ENCODE measurements at regions not wholly inside any gene's neighbourhood (a gene's known extent, or its start where the extent isn't known, plus 50 kb on each side); places are given as distances from the start of the nearest gene placed in this dataset.

GRCh38 chr2:10980886-10981425 is 69.2 kb downstream of the KCNF1 start:
- WGBS, 2 experiments (ENCODE audit: extremely low coverage in 2 of 2, insufficient read length in 1 of 2), result 97% methylated on average over 5 of the region's 7 CpGs; no CpG with 5 or more reads in 1 of the 2 experiments
- no peak overlapping the region for H2AK5ac ChIP-seq (ENCODE audit: low read depth, low read length)
- H2AK9ac ChIP-seq (replicated peaks; ENCODE audit: low read depth, low read length, poor library complexity), result no peak overlapping the region
- intact Hi-C loops (cut with micrococcal nuclease), result no loop called here
- no peak overlapping the region for H2BK20ac ChIP-seq (ENCODE audit: low read depth, low read length)
- DNase-seq (no peak), ATAC-seq (ENCODE audit: low read depth) (no peak)
- no peaks in the 10 kb centered on the region for H3K36me3 ChIP-seq (ENCODE audit: control insufficient read depth, insufficient read depth, low read length)
- no peak overlapping the region for H2BK120ac ChIP-seq (ENCODE audit: low read depth, low read length)
- H2AFZ ChIP-seq (replicated peaks; ENCODE audit: low read length, poor library complexity), result no peak overlapping the region
- H3K4me2 ChIP-seq (ENCODE audit: low read depth, low read length), result no peak overlapping the region
- H4K5ac ChIP-seq (ENCODE audit: low read depth, low read length), result no peak overlapping the region
- H2BK5ac ChIP-seq (ENCODE audit: low read depth, low read length, poor library complexity, severe bottlenecking), result no peak overlapping the region
- H3K9ac ChIP-seq (ENCODE audit: low read depth, low read length), result no peak overlapping the region
- H2BK15ac ChIP-seq (ENCODE audit: low read depth, low read length), result no peak overlapping the region
- dilution Hi-C loops (cut with HindIII; ENCODE audit: low sequenced_read_pairs, unreplicated experiment), result no loop called here
- H3K27ac ChIP-seq (ENCODE audit: insufficient read depth, low read length), result no peak overlapping the region
- no peak overlapping the region for H4K8ac ChIP-seq (ENCODE audit: low read depth in 2 of 2, low read length in 2 of 2)
- peaks cover 6% of the 10 kb centered on the region; the same call in 1 of the 2 replicates for H3K9me1 ChIP-seq (ENCODE audit: insufficient read depth, low read length)
- H3K4me3 ChIP-seq (ENCODE audit: insufficient read depth, low read depth, low read length), result no peak overlapping the region
- H3K79me1 ChIP-seq (ENCODE audit: low read depth in 1 of 2, low read length in 2 of 2), result no peaks in the 10 kb centered on the region
- H3K27me3 ChIP-seq (ENCODE audit: control insufficient read depth, insufficient read depth, low read length), result no peaks in the 10 kb centered on the region; the same call in 1 of the 2 replicates
- H3K14ac ChIP-seq (replicated peaks; ENCODE audit: low read depth, low read length), result no peak overlapping the region
- peaks cover 9% of the 10 kb centered on the region; the same call in 1 of the 2 replicates for H3K4me1 ChIP-seq (ENCODE audit: control insufficient read depth, insufficient read depth, low read length)
- H4K91ac ChIP-seq (ENCODE audit: insufficient read depth, low read depth, low read length), result no peak overlapping the region
- H3K9me3 ChIP-seq (ENCODE audit: control insufficient read depth, insufficient read depth, low read length), result no peaks in the 10 kb centered on the region
- H3K4ac ChIP-seq (ENCODE audit: low read depth, low read length), result no peak overlapping the region
- no peak overlapping the region for H3K23ac ChIP-seq (ENCODE audit: low read depth, low read length)
- no TSS peak for BruUV-seq (replicated peaks)
- H3K18ac ChIP-seq (ENCODE audit: low read depth, low read length), result no peak overlapping the region
- no peak overlapping the region for H3K56ac ChIP-seq (ENCODE audit: extremely low read depth, insufficient read depth, low read length)
- in situ Hi-C loops (cut with MboI; ENCODE audit: low sequenced_read_pairs), result no loop called here
- ChIA-PET POLR2A (ENCODE audit: unreplicated experiment) (no interaction called here), CTCF (no interaction called here)
- TF ChIP-seq MAZ (IDR thresholded peaks at IDR 0.05; ENCODE audit: borderline replicate concordance, low read depth, low read length) (no peak), USF2 (IDR thresholded peaks at IDR 0.05; ENCODE audit: low read depth, low read length) (no peak), RAD21 (IDR thresholded peaks at IDR 0.05; ENCODE audit: low read length) (no peak), MAFK (IDR thresholded peaks at IDR 0.05; ENCODE audit: low read depth, low read length) (no peak), BHLHE40 (IDR thresholded peaks at IDR 0.05; ENCODE audit: low read depth, low read length) (no peak), POLR2A (IDR thresholded peaks at IDR 0.05; ENCODE audit: low read depth, low read length) (no peak), SMC3 (IDR thresholded peaks at IDR 0.05; ENCODE audit: low read depth, low read length) (no peak), MXI1 (IDR thresholded peaks at IDR 0.05; ENCODE audit: borderline replicate concordance, low read depth, low read length) (no peak), CTCF (conservative IDR thresholded peaks at IDR 0.05; ENCODE audit: low read depth, low read length) (no peak), FOS (IDR thresholded peaks at IDR 0.05; ENCODE audit: low read depth, low read length) (no peak), ELK1 (IDR thresholded peaks at IDR 0.05; ENCODE audit: borderline replicate concordance, low read depth, low read length) (no peak), CEBPB (IDR thresholded peaks at IDR 0.05; ENCODE audit: low read depth, low read length) (no peak), NFE2L2 (IDR thresholded peaks at IDR 0.05; ENCODE audit: low read depth, low read length) (no peak), CHD1 (IDR thresholded peaks at IDR 0.05; ENCODE audit: low read depth, low read length) (no peak), RCOR1 (IDR thresholded peaks at IDR 0.05; ENCODE audit: insufficient replicate concordance, low read length) (no peak), RFX5 (IDR thresholded peaks at IDR 0.05; ENCODE audit: low read depth, low read length) (no peak)
- no peaks in the 10 kb centered on the region for H4K20me1 ChIP-seq (ENCODE audit: insufficient read depth, low read length)
